ENCODE measurements at regions not wholly inside any gene's neighbourhood (a gene's known extent, or its start where the extent isn't known, plus 50 kb on each side); places are given as distances from the start of the nearest gene placed in this dataset.

- no peaks in the 10 kb centered on the region for H3K36me3 Mint-ChIP-seq
- H3K4me3 Mint-ChIP-seq = no peak overlapping the region
- CTCF ChIA-PET = no interaction called here
- peaks cover 94% of the 10 kb centered on the region for H3K27me3 Mint-ChIP-seq
- H3K27ac Mint-ChIP-seq = no peak overlapping the region
- no peak for ATAC-seq
- no peak for DNase-seq
- H3K4me1 Mint-ChIP-seq = peaks cover 2% of the 10 kb centered on the region
- no peaks in the 10 kb centered on the region for H3K9me3 Mint-ChIP-seq (ENCODE audit: low read depth)
Observed at GRCh38 chr12:54129028-54129903, 59.5 kb downstream of the SMUG1 start.
